NCI-H226 (cell line): ENCODE measurements at regions not wholly inside any gene's neighbourhood (a gene's known extent, or its start where the extent isn't known, plus 50 kb on each side); places are given as distances from the start of the nearest gene placed in this dataset.
"Not testable (repeated sequence)": the region's sequence is repeated elsewhere in the genome, so short reads cannot be mapped to it uniquely, and the experiment has no call there.

ENCODE experiments used
- DNase-seq: peaks from one replicate; pipeline ENCODE4 v3.0.0-alpha.2; 2015

- no peak for DNase-seq
Observed at GRCh38 chr5:164139423-164139822, 634.0 kb downstream of the MAT2B start.

GRCh38 chr5:164145458-164145857 lies 640.0 kb downstream of the MAT2B start:
- DNase-seq = no peak

GRCh38 chr5:164146223-164146622 lies 640.8 kb downstream of the MAT2B start:
- no peak for DNase-seq

- DNase-seq = no peak
Observed at GRCh38 chr5:164148292-164148691, 642.9 kb downstream of the MAT2B start.

GRCh38 chr5:164152539-164152938 lies 647.1 kb downstream of the MAT2B start:
- DNase-seq = not testable (repeated sequence)

DNA sequence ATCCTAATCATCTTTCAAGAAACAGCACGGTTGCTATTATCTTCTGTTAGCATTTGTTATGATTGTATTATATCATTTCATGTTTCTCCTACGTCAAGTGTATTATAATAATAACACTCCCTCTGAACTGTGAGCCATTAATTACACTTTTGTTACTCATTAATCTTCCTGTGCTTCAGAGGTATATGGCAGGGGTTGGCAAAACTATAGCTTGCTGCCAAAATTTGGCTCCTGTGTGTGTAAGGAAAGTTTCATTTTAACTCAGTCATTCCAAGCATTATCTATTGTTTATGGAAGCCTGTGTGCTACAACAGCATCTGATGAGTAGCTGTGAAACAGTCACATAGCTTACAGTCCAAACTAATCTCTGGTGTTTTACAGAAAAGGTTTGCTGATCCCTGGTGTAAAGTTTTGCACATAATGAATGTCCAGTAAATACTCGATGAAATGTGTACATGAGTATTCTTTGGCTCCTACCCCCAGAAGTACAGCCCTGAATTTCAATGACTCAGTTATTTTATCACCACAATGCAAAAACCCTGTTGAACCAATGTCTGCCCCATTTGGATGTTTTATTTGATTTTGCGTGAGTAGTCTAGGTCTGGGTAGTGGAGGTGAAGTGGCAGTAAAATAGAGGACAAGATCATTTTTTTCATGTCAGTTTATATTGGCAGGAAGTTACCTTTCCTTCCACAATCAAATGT lies 648.2 kb downstream of the MAT2B start:
- DNase-seq = peak; percentile 9

DNA sequence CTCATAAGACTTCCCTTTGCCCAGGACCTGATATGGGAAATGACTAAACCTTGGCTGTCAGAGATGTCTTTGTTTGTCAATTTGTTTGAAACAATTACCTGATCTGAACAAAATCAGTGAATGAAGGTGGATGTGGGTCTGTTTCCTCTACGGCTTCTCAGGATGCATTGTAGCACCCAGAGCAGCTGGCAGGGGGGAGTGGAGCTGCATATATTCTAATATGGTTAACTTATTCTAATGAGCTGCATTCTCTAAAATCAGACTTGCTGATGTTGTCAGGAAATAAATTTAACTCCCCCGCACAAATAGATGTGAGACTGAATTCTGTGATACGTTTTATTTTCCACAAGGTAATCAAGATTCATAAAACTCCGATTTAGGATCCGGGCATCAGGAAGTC lies 665.4 kb downstream of the MAT2B start:
- no peak for DNase-seq

DNA sequence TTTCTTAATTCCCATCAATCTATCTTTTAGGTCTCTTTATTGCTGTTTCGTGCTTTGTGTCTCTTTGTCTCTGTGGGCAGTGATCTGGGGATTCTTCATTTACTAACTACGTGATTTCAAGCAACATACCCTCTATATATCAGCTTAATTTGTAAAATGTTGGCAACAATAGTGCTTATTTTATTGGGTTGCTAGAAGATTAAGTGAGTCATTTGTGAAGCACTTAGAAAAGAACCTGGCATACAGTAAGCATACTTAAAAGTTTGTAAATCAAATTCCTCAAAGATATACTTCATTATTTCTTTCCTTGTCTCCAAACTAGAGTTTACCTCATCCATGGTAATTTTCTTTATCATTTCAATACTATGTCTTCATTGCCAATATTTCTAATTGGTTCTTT lies 669.7 kb downstream of the MAT2B start:
- peak; percentile 62 for DNase-seq

DNA sequence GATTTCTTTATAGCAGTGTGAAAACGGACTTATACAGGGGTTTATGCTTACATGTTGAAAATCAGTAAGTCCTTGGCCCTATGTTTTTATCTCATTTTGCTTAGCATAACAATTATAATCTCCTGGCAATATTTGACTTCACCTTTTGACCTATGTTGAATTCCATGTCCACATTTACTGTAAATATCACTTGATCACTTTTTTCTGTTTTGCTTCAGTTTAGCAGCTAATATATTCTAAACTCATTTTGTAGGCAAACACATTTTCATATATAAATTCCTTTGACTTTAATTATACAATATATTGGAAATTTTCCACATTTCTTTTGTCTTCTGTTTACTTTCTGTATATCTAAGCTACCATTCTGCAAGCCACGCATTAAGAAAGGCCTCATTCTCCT lies 674.0 kb downstream of the MAT2B start:
- no peak for DNase-seq

- no peak for DNase-seq
Observed at GRCh38 chr5:164181604-164182003, 676.2 kb downstream of the MAT2B start.

DNA sequence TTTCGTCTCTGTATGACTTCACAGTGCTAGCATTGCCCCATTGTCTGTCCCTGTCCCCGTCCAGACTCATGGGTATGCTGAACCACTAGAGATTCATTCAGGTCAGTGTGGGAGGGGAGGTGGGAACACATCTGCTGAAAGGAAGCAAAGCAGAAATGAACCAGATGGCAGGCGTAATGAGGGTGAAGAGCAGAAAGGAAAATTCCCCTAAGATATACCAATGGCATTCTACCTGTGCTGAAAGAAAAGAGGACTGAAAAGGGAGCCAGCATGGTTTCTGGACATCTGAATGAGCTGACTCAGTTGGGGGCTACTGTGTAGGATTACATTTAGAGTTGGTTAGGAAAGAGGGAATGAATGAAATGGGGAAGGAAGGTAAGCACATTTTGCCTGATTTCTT lies 678.7 kb downstream of the MAT2B start:
- DNase-seq = no peak

GRCh38 chr5:164185000-164185399 lies 679.6 kb downstream of the MAT2B start:
- no peak for DNase-seq

DNA sequence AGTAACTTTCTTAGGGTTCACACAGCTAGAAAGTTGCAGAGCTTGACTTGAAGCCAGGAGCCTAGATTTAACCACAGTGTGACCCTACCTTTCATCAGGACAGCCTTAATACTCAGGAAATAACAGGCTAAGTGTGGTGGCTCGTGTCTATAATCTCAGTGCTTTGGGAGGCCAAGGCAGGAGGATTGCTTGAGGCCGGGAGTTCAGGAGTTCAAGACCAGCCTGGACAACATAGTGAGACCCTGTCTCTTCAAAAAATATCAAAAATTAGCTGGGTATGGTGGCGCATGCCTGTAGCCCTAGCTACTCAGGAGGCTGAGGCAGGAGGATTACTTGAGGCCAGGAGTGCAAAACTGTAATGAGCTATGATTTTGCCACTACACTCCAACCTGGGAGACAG lies 681.1 kb downstream of the MAT2B start:
- no peak for DNase-seq

DNA sequence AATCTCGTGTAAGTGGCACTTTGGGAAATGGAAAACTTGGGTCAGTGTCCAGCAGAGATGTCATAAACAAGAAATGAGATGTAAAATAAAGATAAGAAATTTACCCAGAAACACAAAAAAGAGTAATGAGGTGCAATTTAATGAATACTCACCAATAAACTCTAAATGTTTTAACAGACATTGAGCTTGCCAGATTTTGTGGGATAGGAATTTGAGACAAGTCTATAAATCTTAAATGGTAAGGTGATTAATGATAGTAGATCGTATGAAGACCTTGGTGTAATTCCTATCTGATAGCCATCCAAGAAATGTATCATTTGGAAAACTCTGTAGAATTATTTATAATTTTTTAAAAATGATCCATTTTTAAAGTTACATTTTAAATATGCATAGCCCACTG lies 682.4 kb downstream of the MAT2B start:
- no peak for DNase-seq

DNA sequence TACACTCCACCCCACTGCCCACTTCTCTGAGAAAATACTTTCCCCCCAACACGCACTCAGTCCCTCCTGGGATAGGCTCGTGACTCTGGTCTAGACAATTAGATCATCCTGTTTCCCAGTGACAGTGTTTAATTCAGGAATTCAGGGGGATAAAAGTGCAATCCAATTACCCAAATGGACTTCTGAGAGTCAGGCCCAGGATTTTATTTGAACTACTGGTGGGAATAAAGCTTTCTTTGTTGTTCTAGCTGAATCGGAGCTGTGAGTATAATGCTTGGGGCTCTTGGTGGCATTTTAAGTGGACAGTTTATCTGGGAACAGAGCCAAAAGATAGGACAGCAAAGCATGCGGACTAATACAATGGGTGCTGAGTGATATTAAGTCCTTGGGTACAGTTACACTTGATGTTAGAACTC lies 683.3 kb downstream of the MAT2B start:
- DNase-seq = no peak

DNA sequence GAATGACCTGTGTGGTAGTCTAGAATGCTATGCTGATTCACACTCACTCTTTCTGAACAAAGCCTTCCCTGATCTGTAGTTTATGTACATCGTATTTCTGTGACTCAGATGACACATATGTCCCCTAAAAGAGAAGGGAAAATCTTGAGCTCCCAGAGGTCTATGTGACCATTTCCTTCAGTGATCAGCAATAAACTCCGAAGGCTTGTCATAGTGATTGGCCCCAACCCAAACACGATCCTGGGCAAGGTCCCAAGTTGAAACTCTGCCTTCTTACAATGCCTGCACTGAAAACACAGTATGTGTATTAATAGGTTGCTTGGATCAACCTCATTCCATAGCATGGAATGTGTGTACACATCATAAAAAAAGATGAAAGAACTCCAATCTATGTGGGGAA lies 685.8 kb downstream of the MAT2B start:
- DNase-seq = no peak

- DNase-seq = peak; percentile 86
Observed at GRCh38 chr5:164202338-164202737, 696.9 kb downstream of the MAT2B start.

DNA sequence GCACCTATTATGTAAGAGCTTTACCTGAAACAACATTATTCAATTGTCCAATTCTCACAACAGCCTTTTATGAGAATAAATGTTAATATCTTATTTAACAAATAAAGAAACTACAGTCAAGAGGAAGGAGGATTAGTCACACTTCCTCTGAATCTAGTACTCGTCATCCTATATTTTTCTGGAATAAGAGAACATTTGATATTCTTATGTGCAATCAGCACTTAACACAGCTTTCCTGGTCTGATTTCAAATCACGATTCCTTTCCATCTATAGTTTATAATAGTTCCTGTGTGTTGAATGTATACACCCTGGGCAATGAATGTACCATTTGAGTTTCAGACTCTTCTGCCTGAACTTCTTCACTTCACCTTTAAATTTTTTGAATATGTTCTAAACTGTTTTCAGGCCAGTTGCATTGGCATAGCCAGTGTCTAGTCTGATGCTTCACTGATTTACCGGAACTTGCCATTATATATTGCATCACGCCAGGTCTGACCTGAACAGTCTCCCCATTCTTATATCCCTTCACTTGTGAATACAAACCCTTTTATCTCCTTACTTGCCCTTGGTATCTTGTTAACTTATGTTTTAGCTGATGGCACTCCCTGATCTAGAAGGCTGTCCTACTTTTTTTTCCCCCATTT lies 698.3 kb downstream of the MAT2B start:
- peak; percentile 17 for DNase-seq

GRCh38 chr5:164204338-164204946 lies 699.0 kb downstream of the MAT2B start:
- peak; percentile 72 for DNase-seq

GRCh38 chr5:164206196-164206595 lies 700.8 kb downstream of the MAT2B start:
- DNase-seq = no peak

GRCh38 chr5:164207646-164208045 lies 702.2 kb downstream of the MAT2B start:
- no peak for DNase-seq

- no peak for DNase-seq
Observed at GRCh38 chr5:164210491-164210890, 705.1 kb downstream of the MAT2B start.

DNA sequence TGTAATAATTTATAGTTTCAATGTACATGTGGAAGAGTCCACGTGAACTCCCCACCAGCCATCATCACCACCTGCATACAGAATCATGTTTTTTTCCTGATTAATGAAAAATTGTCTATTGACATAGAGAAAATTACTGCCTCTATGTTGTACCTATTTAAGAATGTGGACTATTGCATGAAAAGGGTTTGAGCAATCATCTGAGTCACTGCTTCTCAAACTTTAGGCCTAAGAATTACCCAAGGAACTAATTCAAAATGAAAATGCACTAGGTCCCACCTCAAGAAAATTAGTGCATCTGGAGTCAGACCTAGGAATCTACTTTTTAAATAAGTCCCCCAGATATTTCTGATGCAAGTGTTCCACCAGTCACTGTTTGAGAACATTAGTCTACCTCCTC lies 709.3 kb downstream of the MAT2B start:
- peak; percentile 32 for DNase-seq

DNA sequence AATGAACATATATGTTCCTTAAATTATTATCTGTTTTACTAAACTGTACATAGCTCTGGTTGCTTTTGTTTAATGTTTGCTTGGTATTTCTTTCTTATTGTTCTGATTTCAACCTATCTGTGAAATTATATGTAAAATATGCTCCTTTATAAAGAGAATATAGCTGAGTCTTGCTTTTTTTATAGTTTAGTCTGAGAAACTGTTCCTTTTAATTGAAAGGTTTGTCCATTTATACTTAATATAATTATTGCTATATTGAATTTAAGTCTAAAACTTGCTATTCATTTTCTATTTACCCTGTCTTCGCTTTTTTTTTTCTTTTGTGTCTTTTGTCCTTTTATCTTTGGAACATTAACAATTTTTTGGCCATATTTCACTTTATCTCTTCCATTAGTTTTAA lies 712.0 kb downstream of the MAT2B start:
- no peak for DNase-seq
